PC-3 (cell line): ENCODE measurements at regions not wholly inside any gene's neighbourhood (a gene's known extent, or its start where the extent isn't known, plus 50 kb on each side); places are given as distances from the start of the nearest gene placed in this dataset.

Experiments used
- ATAC-seq: fragments of 200-7000 bp; cut with Tn5 transposase; 2 replicates; pipeline ENCODE4 v1.9.1; 2020; ENCODE audit warnings: mild to moderate bottlenecking, moderate library complexity
- BruUV-seq: library from RNA; stranded (reverse); fragments of 400-500 nt; replicated peaks from 2 replicates; lab custom pipeline; 2021; lab: Mats Ljungman, UMichigan
- CTCF ChIA-PET: fragments of 300-600 bp; sonication (Branson Sonifier 250); formaldehyde crosslinking; loops from one replicate; lab custom pipeline; 2022; ENCODE audit warnings: antibody characterized with exemption; lab: Charles Lee
- POLR2A ChIA-PET: fragments of 300-600 bp; sonication (Branson Sonifier 250); formaldehyde crosslinking; loops from one replicate; lab custom pipeline; 2022; ENCODE audit warnings: antibody characterized with exemption; ENCODE audit not compliant: unreplicated experiment; lab: Charles Lee
- DNase-seq: peaks from one replicate; pipeline ENCODE4 v3.0.0-alpha.2; 2015
- H2AFZ ChIP-seq: fragments of 300-600 bp; sonication (generic); 2 replicates; pipeline ENCODE4 v1.6.0; 2016; ENCODE audit warnings: antibody characterized with exemption, low read length
- H3F3A ChIP-seq: fragments of 300-600 bp; sonication (generic); one replicate; pipeline ENCODE4 v1.6.0; 2017; ENCODE audit warnings: antibody characterized with exemption, low read length, control low read depth, mild to moderate bottlenecking; ENCODE audit not compliant: unreplicated experiment
- H3K27ac ChIP-seq: fragments of 300-600 bp; sonication (generic); 2 replicates; pipeline ENCODE4 v1.5.1; 2016; ENCODE audit warnings: mild to moderate bottlenecking, low read length
- H3K27me3 ChIP-seq: fragments of 300-600 bp; sonication (generic); 2 replicates; pipeline ENCODE4 v1.6.1; 2016; ENCODE audit warnings: low read length, mixed read lengths
- H3K36me3 ChIP-seq: fragments of 300-600 bp; sonication (generic); 2 replicates; pipeline ENCODE4 v1.6.1; 2016; ENCODE audit warnings: low read depth, mixed run types, low read length, mixed read lengths
- H3K4me1 ChIP-seq: fragments of 300-600 bp; sonication (generic); 2 replicates; pipeline ENCODE4 v1.5.1; 2016; ENCODE audit warnings: low read length; ENCODE audit not compliant: insufficient read depth
- H3K4me2 ChIP-seq: fragments of 300-600 bp; sonication (generic); 2 replicates; pipeline ENCODE4 v1.6.0; 2016; ENCODE audit warnings: low read length
- H3K4me3 ChIP-seq: fragments of 300-600 bp; sonication (generic); 2 replicates; pipeline ENCODE4 v1.5.1; 2016; ENCODE audit warnings: mild to moderate bottlenecking, low read length, mixed read lengths
- H3K79me2 ChIP-seq: fragments of 300-600 bp; sonication (generic); 2 replicates; pipeline ENCODE4 v1.6.1; 2017; ENCODE audit warnings: low read length, mixed read lengths
- H3K9ac ChIP-seq: fragments of 300-600 bp; sonication (generic); 2 replicates; pipeline ENCODE4 v1.6.0; 2016; ENCODE audit warnings: mild to moderate bottlenecking, low read length
- H3K9me2 ChIP-seq: fragments of 300-600 bp; sonication (generic); replicated peaks from 2 replicates; pipeline ENCODE4 v1.6.1; 2016; ENCODE audit warnings: mixed run types, low read length, mixed read lengths
- H3K9me3 ChIP-seq: fragments of 300-600 bp; sonication (generic); 2 replicates; pipeline ENCODE4 v1.6.1; 2016; ENCODE audit warnings: low read length, mixed read lengths
- H4K20me1 ChIP-seq: fragments of 300-600 bp; sonication (generic); 2 replicates; pipeline ENCODE4 v1.6.1; 2016; ENCODE audit warnings: low read length, mixed read lengths
- EZH2 ChIP-seq: fragments of 300-600 bp; sonication (generic); IDR thresholded peaks from one replicate; pipeline ENCODE4 v1.6.1; 2017; ENCODE audit warnings: antibody characterized with exemption, mild to moderate bottlenecking, low read length; ENCODE audit not compliant: unreplicated experiment
- EZH2phosphoT487 ChIP-seq: fragments of 300-600 bp; sonication (generic); IDR thresholded peaks from 2 replicates; pipeline ENCODE4 v1.6.1; 2018; ENCODE audit warnings: mild to moderate bottlenecking, antibody characterized with exemption, low read length, borderline replicate concordance
- intact Hi-C: fragments of 100-400 bp; cut with micrococcal nuclease; formaldehyde crosslinking; loops from 2 replicates; pipeline ENCODE4 v1.9.0; 2023
- TF ChIP-seq, protein P1 (sequence below): fragments of 300-600 bp; sonication (generic); conservative IDR thresholded peaks from 2 replicates; pipeline ENCODE4 v1.5.1; 2017; ENCODE audit warnings: antibody characterized with exemption, low read depth, mild to moderate bottlenecking, low read length

DNA sequence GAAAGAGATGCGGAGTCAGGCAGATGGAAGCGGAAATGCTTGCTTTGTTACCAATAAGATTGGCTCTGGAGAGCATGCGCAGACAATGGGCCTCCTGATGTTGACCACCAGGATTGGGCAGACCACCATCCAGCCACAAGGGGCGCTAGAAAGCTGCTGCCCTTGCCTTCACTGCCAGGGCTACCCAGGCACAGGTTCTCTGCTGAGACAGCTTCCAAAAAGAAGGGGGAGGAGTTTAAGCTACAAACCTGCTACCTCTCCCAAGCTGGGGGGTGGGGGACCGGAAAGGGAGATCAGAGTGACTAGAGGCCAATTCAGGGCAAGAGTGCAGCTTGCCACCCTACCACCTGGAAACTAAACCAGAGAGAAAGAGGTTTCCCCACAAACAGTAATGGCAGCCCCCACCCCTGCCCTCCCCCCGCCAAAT is 369.7 kb downstream of the RRAGC start:
- BruUV-seq = no TSS peak
- Histone ChIP-seq H3K9me3 (no peaks in the 10 kb centered on the region), H3K4me2 (no peak overlapping the region), H4K20me1 (no peaks in the 10 kb centered on the region), H3K4me3 (no peak overlapping the region), H3F3A (no peaks in the 10 kb centered on the region), H3K27me3 (peaks cover 62% of the 10 kb centered on the region), H3K27ac (no peak overlapping the region), H3K36me3 (no peaks in the 10 kb centered on the region), H2AFZ (no peak overlapping the region), H3K4me1 (no peaks in the 10 kb centered on the region), H3K9me2 (no peaks in the 10 kb centered on the region), H3K79me2 (no peaks in the 10 kb centered on the region), H3K9ac (no peak overlapping the region)
- ATAC-seq (peak; percentile 57), DNase-seq (peak; percentile 44)
- TF ChIP-seq, protein P1, sequence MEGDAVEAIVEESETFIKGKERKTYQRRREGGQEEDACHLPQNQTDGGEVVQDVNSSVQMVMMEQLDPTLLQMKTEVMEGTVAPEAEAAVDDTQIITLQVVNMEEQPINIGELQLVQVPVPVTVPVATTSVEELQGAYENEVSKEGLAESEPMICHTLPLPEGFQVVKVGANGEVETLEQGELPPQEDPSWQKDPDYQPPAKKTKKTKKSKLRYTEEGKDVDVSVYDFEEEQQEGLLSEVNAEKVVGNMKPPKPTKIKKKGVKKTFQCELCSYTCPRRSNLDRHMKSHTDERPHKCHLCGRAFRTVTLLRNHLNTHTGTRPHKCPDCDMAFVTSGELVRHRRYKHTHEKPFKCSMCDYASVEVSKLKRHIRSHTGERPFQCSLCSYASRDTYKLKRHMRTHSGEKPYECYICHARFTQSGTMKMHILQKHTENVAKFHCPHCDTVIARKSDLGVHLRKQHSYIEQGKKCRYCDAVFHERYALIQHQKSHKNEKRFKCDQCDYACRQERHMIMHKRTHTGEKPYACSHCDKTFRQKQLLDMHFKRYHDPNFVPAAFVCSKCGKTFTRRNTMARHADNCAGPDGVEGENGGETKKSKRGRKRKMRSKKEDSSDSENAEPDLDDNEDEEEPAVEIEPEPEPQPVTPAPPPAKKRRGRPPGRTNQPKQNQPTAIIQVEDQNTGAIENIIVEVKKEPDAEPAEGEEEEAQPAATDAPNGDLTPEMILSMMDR = peak; percentile 75
- TF ChIP-seq EZH2 (no peak), EZH2phosphoT487 (no peak)
- CTCF ChIA-PET = interaction anchor here (0.8 kb wide), 1 partner anchor 308 kb away, joined by 5 read pairs; no protein-coding TSS in a partner anchor
- POLR2A ChIA-PET = no interaction called here
- intact Hi-C loops = no loop called here

DNA sequence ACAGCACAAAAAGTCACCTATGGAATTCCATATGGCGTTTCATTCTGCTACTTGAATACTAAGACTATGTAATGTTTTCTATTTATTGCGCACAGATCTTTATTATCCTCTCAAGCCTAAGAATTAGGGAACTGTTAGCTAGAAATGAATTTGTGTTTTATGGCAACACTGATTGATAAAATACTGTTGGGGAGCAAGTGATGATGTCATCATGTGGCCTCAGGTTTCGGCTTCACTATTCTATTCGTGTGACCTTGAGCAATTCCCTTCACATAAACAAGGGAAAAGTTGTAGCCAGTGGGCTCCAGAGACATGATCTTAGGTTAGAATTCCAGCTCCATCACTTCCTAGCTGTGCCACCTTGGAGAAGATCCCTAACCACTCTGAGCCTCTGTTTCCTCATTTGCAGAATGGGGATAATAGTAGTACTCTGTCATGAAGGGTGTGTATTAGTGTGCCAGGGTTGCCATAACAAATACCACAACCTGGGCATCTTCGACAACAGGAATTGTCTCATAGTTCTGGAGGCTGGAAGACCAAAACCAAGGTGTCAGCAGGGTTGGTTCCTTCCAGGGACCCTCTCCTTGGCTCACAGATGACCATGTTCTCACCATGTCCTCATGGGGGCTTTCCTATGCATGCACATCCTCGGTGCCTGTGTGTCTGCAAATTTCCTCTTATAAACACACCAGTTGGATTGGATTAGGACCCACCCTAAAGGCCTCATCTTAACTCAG is 371.2 kb downstream of the RRAGC start:
- no peak overlapping the region for H3K4me2 ChIP-seq
- no peak for ATAC-seq
- no peak overlapping the region for H3K27ac ChIP-seq
- BruUV-seq = no TSS peak
- H3K4me1 ChIP-seq = no peaks in the 10 kb centered on the region
- TF ChIP-seq, protein P1 = no peak
- TF ChIP-seq EZH2phosphoT487 (no peak), EZH2 (no peak)
- no peaks in the 10 kb centered on the region for H3K79me2 ChIP-seq
- peaks cover 58% of the 10 kb centered on the region for H3K27me3 ChIP-seq
- intact Hi-C loops = no loop called here
- no peaks in the 10 kb centered on the region for H4K20me1 ChIP-seq
- H3K36me3 ChIP-seq = no peaks in the 10 kb centered on the region
- no peaks in the 10 kb centered on the region for H3F3A ChIP-seq
- no peaks in the 10 kb centered on the region for H3K9me3 ChIP-seq
- no peaks in the 10 kb centered on the region for H3K9me2 ChIP-seq
- ChIA-PET POLR2A (no interaction called here), CTCF (no interaction called here)
- H3K4me3 ChIP-seq = no peak overlapping the region
- DNase-seq = no peak
- H2AFZ ChIP-seq = no peak overlapping the region
- no peak overlapping the region for H3K9ac ChIP-seq

DNA sequence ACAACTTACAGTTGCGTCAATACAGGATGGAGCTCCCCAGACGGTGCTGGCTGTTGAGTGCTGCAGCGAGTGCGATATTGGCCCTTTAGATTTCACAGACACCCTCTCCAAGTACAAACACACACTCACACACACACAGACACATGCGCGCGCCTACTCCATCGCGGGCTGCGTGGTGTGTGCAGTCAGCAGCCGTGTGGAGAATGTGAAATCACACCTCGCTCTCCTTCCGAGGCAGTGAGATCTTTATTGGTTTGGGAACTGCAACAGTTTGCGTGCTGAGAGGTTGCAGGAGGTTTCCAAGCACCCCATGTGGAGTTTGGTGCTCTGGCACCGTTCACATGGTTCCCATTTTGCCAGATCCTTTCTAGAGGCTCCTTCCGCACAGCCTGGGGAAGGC is 372.2 kb downstream of the RRAGC start:
- H3K9ac ChIP-seq = no peak overlapping the region
- no peaks in the 10 kb centered on the region for H3K9me2 ChIP-seq
- BruUV-seq = no TSS peak
- no peaks in the 10 kb centered on the region for H3F3A ChIP-seq
- H3K27ac ChIP-seq = no peak overlapping the region
- H3K4me1 ChIP-seq = no peaks in the 10 kb centered on the region
- ATAC-seq (no peak), DNase-seq (no peak)
- intact Hi-C loops = no loop called here
- TF ChIP-seq EZH2phosphoT487 (no peak), EZH2 (no peak)
- TF ChIP-seq, protein P1 = no peak
- no peaks in the 10 kb centered on the region for H3K36me3 ChIP-seq
- no peaks in the 10 kb centered on the region for H3K79me2 ChIP-seq
- H3K27me3 ChIP-seq = peaks cover 52% of the 10 kb centered on the region
- H3K9me3 ChIP-seq = no peaks in the 10 kb centered on the region
- no peaks in the 10 kb centered on the region for H4K20me1 ChIP-seq
- POLR2A ChIA-PET = no interaction called here
- H3K4me3 ChIP-seq = no peak overlapping the region
- CTCF ChIA-PET = no interaction called here
- H2AFZ ChIP-seq = no peak overlapping the region
- H3K4me2 ChIP-seq = no peak overlapping the region
